HG02763 (cell line): ENCODE measurements at regions not wholly inside any gene's neighbourhood (a gene's known extent, or its start where the extent isn't known, plus 50 kb on each side); places are given as distances from the start of the nearest gene placed in this dataset.
A peak's percentile ranks its signal among the peaks of the same experiment; 100 is the strongest.
"Not testable (repeated sequence)": the region's sequence is repeated elsewhere in the genome, so short reads cannot be mapped to it uniquely, and the experiment has no call there.

ENCODE experiments used
- ATAC-seq: cut with Tn5 transposase; IDR thresholded peaks from one replicate; pipeline ENCODE4 v1.9.1; 2021; ENCODE audit warnings: mild to moderate bottlenecking, moderate library complexity; ENCODE audit not compliant: unreplicated experiment

GRCh38 chr2:35463805-35464596, 891.6 kb upstream of the CRIM1 start:
- ATAC-seq, result no peak

- ATAC-seq, result no peak
These were observed 893.2 kb upstream of the CRIM1 start for GRCh38 chr2:35462226-35462998.

GRCh38 chr2:35461406-35461805, 894.2 kb upstream of the CRIM1 start:
- ATAC-seq, result no peak

GRCh38 chr2:35454966-35455638, 900.5 kb upstream of the CRIM1 start:
- ATAC-seq, result no peak

GRCh38 chr2:35447821-35448220, 907.8 kb upstream of the CRIM1 start:
- no peak for ATAC-seq

GRCh38 chr2:35447215-35447614, 908.4 kb upstream of the CRIM1 start:
- ATAC-seq, result no peak

- ATAC-seq, result no peak
These were observed 912.5 kb upstream of the CRIM1 start for GRCh38 chr2:35443087-35443486.

- not testable (repeated sequence) for ATAC-seq
These were observed 914.0 kb upstream of the CRIM1 start for GRCh38 chr2:35441575-35441974.

GRCh38 chr2:35440308-35440707, 915.3 kb upstream of the CRIM1 start:
- ATAC-seq, result not testable (repeated sequence)

GRCh38 chr2:35436893-35437292, 918.7 kb upstream of the CRIM1 start:
- not testable (repeated sequence) for ATAC-seq

GRCh38 chr2:35428548-35428947, 927.0 kb upstream of the CRIM1 start:
- no peak for ATAC-seq

- no peak for ATAC-seq
These were observed 934.1 kb upstream of the CRIM1 start for GRCh38 chr2:35421485-35421884.

- no peak for ATAC-seq
These were observed 938.3 kb upstream of the CRIM1 start for GRCh38 chr2:35417293-35417692.

GRCh38 chr2:35416391-35417140, 939.0 kb upstream of the CRIM1 start:
- ATAC-seq, result no peak

- ATAC-seq, result no peak
These were observed 939.6 kb upstream of the CRIM1 start for GRCh38 chr2:35415942-35416341.

GRCh38 chr2:35415282-35415681, 940.3 kb upstream of the CRIM1 start:
- no peak for ATAC-seq

- peak; percentile 77 for ATAC-seq
These were observed 945.0 kb upstream of the CRIM1 start for GRCh38 chr2:35410431-35411061.

- no peak for ATAC-seq
These were observed 945.8 kb upstream of the CRIM1 start for GRCh38 chr2:35409762-35410161.

GRCh38 chr2:35408320-35408719, 947.3 kb upstream of the CRIM1 start:
- no peak for ATAC-seq

GRCh38 chr2:35391736-35392442, 963.7 kb upstream of the CRIM1 start:
- no peak for ATAC-seq
